ENCODE measurements at regions not wholly inside any gene's neighbourhood (a gene's known extent, or its start where the extent isn't known, plus 50 kb on each side); places are given as distances from the start of the nearest gene placed in this dataset.

DNA sequence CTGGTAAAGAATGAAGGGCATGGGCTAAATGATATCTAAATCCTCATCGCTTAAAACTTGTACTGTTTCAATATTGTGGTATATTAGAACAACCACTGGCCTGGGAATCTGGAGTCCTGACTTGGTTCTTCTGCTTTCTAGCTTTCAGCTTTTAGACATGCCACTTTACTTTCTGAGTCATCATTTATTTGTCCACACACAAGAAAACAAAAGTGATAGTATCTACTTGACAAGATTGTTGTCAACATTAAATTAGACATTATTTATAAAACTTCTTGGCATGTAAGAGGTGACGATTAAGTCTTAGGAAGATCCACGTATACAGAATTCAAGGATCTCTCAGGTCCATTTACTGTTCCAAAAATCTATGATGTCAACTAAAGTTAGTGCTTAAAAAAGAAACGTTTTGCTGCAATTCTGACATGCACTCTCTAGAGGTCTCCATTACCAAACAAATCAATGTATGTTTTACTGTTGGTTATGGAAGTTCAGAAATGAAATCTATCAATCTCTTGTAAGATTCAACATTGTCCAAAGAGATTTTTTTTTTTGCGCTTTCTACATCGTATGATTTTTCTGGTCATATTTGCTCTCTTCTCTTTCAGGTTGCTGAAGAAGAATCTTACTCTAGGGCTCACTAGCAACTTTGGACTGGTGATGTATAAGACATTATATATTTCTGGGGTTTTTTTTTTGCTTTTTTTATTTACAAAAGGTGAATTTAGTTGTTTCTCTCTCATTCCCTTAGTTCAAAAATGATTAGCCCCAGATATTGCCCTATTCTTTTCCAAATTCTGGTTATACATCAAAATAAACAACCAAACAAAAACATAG is 53.6 kb upstream of the DYNC1I1 start:
- ChIA-PET POLR2A (no interaction called here), CTCF (no interaction called here)
- DNase-seq (no peak), ATAC-seq (no peak)
- Mint-ChIP-seq H3K4me3 (no peak overlapping the region), H3K4me1 (ENCODE audit: low read depth) (no peaks in the 10 kb centered on the region), H3K36me3 (ENCODE audit: low read depth) (no peaks in the 10 kb centered on the region), H3K27ac (no peak overlapping the region), H3K27me3 (peaks cover 3% of the 10 kb centered on the region), H3K9me3 (no peaks in the 10 kb centered on the region)
- intact Hi-C loops (cut with micrococcal nuclease): no loop called here
- TF ChIP-seq, protein P1, sequence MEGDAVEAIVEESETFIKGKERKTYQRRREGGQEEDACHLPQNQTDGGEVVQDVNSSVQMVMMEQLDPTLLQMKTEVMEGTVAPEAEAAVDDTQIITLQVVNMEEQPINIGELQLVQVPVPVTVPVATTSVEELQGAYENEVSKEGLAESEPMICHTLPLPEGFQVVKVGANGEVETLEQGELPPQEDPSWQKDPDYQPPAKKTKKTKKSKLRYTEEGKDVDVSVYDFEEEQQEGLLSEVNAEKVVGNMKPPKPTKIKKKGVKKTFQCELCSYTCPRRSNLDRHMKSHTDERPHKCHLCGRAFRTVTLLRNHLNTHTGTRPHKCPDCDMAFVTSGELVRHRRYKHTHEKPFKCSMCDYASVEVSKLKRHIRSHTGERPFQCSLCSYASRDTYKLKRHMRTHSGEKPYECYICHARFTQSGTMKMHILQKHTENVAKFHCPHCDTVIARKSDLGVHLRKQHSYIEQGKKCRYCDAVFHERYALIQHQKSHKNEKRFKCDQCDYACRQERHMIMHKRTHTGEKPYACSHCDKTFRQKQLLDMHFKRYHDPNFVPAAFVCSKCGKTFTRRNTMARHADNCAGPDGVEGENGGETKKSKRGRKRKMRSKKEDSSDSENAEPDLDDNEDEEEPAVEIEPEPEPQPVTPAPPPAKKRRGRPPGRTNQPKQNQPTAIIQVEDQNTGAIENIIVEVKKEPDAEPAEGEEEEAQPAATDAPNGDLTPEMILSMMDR (IDR thresholded peaks at IDR 0.05): no peak

DNA sequence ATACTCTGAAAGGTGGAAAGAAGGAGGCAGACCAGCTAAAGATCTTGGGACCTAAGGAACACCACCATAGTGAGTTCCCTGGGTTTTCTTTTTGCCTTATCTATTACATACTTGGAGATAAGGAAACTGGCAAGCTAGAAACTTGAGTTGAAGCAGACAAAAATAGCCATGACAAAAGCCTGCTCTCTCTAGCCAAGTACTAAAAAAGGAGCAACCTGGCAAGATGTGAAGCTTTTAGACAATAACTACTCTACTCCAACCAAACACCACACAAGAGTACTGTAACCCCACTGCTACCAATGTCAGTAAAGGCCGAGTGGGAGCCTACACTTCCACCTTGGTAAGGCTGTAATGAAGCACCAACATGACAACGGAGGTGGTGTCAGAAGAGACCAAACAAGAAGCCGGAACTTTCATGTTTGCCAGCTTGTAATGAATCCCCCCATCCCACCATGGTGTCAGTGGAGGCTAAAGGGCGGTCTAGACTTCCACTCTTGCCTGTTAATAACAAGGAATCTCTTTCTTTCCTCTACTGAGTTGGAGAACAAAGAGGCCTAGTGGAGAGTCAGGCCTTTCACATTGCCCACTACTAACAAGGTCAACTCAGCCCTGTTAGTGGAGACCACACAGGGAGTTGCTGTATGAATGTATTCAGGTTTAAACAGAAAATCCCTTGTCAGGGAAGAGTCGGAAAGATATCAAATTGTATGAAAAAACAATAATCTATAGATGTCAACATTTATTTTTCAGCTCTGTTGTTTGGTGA is 55.8 kb upstream of the DYNC1I1 start:
- DNase-seq: no peak
- TF ChIP-seq, protein P1 (IDR thresholded peaks at IDR 0.05): no peak
- Mint-ChIP-seq H3K27ac (no peak overlapping the region), H3K36me3 (ENCODE audit: low read depth) (no peaks in the 10 kb centered on the region), H3K4me3 (no peak overlapping the region), H3K27me3 (no peaks in the 10 kb centered on the region), H3K9me3 (no peaks in the 10 kb centered on the region), H3K4me1 (ENCODE audit: low read depth) (no peaks in the 10 kb centered on the region)
- ChIA-PET POLR2A (no interaction called here), CTCF (no interaction called here)
- no peak for ATAC-seq
- intact Hi-C loops (cut with micrococcal nuclease): no loop called here

DNA sequence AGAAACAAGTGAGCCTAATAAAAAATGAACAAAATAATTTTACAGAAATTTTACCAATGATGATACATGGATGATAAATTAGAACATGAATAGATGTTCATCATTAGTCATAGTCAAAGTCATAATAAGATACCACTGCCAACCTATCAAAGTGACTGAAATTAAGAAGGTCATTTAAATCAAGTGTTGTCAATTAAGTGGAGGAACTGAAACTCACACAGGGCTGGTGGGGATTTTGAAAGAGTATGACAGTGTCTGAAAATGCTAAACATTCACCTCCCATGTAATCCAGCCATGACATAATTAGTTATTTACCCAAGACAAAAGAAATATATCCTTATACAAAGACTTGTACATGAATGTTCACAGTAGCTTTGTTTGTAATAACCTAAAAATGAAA is 57.1 kb upstream of the DYNC1I1 start:
- intact Hi-C loops (cut with micrococcal nuclease): no loop called here
- no peaks in the 10 kb centered on the region for H3K9me3 Mint-ChIP-seq
- H3K36me3 Mint-ChIP-seq (ENCODE audit: low read depth): no peaks in the 10 kb centered on the region
- TF ChIP-seq, protein P1 (IDR thresholded peaks at IDR 0.05): no peak
- POLR2A ChIA-PET: no interaction called here
- ATAC-seq (no peak), DNase-seq (no peak)
- no peaks in the 10 kb centered on the region for H3K27me3 Mint-ChIP-seq
- no peak overlapping the region for H3K27ac Mint-ChIP-seq
- no peaks in the 10 kb centered on the region for H3K4me1 Mint-ChIP-seq (ENCODE audit: low read depth)
- no peak overlapping the region for H3K4me3 Mint-ChIP-seq
- CTCF ChIA-PET: no interaction called here

DNA sequence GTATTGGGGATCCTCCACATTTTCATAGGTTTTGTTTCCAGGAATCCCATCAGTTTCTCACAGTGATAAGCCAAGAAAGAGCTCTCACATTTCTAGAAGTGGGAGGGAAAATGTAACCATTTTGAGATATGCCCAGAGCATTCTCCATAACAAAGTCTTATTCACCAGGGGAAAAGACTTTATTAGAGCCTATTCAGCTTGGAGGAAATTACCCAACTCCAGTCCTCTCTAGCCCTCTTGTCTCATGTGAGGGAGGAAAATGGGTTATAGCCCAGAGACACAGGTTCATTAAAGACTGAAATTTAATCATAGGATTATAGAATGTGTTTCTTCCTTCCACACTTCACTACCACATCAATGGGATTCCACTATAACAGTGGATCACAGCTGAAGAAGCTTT is 61.6 kb upstream of the DYNC1I1 start:
- Mint-ChIP-seq H3K27ac (no peak overlapping the region), H3K4me1 (ENCODE audit: low read depth) (no peaks in the 10 kb centered on the region), H3K4me3 (no peak overlapping the region), H3K9me3 (peaks cover 2% of the 10 kb centered on the region), H3K36me3 (ENCODE audit: low read depth) (no peaks in the 10 kb centered on the region), H3K27me3 (peaks cover 6% of the 10 kb centered on the region)
- DNase-seq (no peak), ATAC-seq (no peak)
- POLR2A ChIA-PET: no interaction called here
- intact Hi-C loops (cut with micrococcal nuclease): no loop called here
- CTCF ChIA-PET: no interaction called here
- TF ChIP-seq, protein P1 (IDR thresholded peaks at IDR 0.05): no peak

DNA sequence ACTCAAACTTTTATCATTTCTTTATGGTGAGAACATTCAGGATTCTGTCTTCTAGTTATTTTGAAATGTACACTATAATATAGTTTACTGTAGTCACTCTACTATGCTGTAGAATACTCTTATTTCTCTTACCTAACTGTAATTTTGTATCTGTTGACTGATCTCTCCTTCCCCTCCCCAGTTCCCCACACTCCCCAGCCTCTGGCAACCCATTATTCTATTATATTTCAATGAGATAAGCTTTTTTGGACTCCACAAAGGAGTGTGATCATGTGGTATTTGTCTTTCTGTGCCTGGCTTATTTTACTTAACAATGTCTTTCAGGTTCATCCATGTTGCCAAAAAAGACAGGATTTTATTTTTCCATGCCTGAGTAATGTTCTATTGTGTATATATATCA is 71.4 kb upstream of the DYNC1I1 start:
- Mint-ChIP-seq H3K4me3 (no peak overlapping the region), H3K4me1 (ENCODE audit: low read depth) (no peaks in the 10 kb centered on the region), H3K9me3 (no peaks in the 10 kb centered on the region), H3K36me3 (ENCODE audit: low read depth) (no peaks in the 10 kb centered on the region), H3K27ac (no peak overlapping the region), H3K27me3 (peaks cover 2% of the 10 kb centered on the region)
- POLR2A ChIA-PET: no interaction called here
- CTCF ChIA-PET: interaction anchor here (1.1 kb wide), 1 partner anchor 11 kb away, joined by 3 read pairs; no protein-coding TSS in a partner anchor
- DNase-seq (no peak), ATAC-seq (no peak)
- intact Hi-C loops (cut with micrococcal nuclease): no loop called here
- TF ChIP-seq, protein P1 (IDR thresholded peaks at IDR 0.05): no peak

Measured in activated CD8-positive, alpha-beta T cell treated with anti-CD3 and anti-CD28 coated beads for 36 hours (primary cell).